ENCODE measurements at regions not wholly inside any gene's neighbourhood (a gene's known extent, or its start where the extent isn't known, plus 50 kb on each side); places are given as distances from the start of the nearest gene placed in this dataset.

DNA sequence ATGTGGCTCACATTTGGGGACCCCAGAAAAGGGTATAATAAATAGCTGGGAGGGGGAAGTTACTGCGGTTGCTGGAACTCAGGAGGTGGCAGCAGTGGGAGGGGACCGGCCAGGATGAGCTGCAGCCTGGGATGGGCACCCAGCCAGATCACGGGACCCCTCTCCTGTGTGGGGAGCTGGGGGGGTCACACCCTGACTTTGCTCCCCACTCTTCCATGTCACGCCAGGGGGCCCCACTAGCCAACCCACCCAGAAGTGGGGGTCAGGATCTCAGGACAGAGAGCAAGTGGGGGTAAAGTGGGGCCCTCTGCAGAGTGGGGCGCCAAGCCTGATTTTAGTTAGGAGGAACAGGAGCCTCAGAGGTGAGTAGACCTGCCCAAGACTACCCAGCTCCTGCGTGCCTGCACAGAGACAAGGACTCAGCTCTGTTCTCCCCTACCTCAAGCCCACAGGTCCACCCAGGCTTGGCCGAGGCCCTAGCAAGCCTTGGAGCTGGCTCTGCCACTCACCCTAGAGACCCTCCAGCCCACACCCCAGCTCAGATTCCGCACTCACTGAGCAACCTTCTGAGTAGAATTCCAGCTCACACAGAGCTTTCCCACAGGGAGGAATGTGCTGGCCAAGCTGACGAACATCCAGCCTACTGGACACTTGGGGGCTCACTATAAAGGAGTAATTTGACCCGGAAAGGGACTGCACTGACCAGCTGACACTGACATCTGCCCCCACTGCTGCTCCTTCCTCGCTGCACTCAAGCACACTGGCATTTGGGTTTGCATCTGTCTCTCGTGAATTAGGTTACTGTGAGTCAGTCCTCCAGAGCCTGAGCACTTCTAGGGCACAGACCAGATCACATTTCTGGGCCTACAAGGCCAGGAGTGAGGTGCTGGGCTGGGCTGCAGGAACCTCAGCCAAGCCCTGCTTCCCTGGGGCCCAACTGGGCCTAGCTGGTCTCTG lies 310.1 kb downstream of the C16orf95 start:
- ATAC-seq (no peak), DNase-seq (ENCODE audit: low read depth in 1 of 2, low spot score in 1 of 2) (no peak), FAIRE-seq (no peak)
- POLR2A ChIA-PET = no interaction called here
- 60% methylated on average over 12 of the region's 12 CpGs for WGBS (ENCODE audit: missing lambda C conversion rate)
- TF ChIP-seq JUN (IDR thresholded peaks at IDR 0.05) (no peak), SREBF2 (IDR thresholded peaks at IDR 0.05) (no peak), RAD21 (conservative IDR thresholded peaks at IDR 0.05 in 1 of 2, IDR thresholded peaks at IDR 0.05 in 1 of 2) (no peak), RCOR1 (IDR thresholded peaks at IDR 0.05; ENCODE audit: low read depth, low read length) (no peak), EP300 (IDR thresholded peaks at IDR 0.05) (no peak), EHMT2 (IDR thresholded peaks at IDR 0.05; ENCODE audit: low read depth) (no peak), CHD2 (IDR thresholded peaks at IDR 0.05; ENCODE audit: low read length, partially characterized antibody) (no peak), BHLHE40 (IDR thresholded peaks at IDR 0.05; ENCODE audit: low read depth, low read length) (no peak), HOXA7 (CRISPR knock-in tag; IDR thresholded peaks at IDR 0.05) (no peak), FOXS1 (CRISPR knock-in tag; IDR thresholded peaks at IDR 0.05) (no peak), CHD4 (IDR thresholded peaks at IDR 0.05; ENCODE audit: borderline replicate concordance) (no peak), ZSCAN20 (CRISPR knock-in tag; IDR thresholded peaks at IDR 0.05) (no peak), HES2 (IDR thresholded peaks at IDR 0.05) (no peak), MYC (IDR thresholded peaks at IDR 0.05; ENCODE audit: borderline replicate concordance, low read length) (no peak), HOXB5 (CRISPR knock-in tag; IDR thresholded peaks at IDR 0.05) (no peak), HOXB13 (CRISPR knock-in tag; IDR thresholded peaks at IDR 0.05; ENCODE audit: low read depth) (no peak)
- TF ChIP-seq, protein P1, sequence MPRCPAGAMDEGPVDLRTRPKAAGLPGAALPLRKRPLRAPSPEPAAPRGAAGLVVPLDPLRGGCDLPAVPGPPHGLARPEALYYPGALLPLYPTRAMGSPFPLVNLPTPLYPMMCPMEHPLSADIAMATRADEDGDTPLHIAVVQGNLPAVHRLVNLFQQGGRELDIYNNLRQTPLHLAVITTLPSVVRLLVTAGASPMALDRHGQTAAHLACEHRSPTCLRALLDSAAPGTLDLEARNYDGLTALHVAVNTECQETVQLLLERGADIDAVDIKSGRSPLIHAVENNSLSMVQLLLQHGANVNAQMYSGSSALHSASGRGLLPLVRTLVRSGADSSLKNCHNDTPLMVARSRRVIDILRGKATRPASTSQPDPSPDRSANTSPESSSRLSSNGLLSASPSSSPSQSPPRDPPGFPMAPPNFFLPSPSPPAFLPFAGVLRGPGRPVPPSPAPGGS (IDR thresholded peaks at IDR 0.05) = no peak
- TF ChIP-seq, protein P2, sequence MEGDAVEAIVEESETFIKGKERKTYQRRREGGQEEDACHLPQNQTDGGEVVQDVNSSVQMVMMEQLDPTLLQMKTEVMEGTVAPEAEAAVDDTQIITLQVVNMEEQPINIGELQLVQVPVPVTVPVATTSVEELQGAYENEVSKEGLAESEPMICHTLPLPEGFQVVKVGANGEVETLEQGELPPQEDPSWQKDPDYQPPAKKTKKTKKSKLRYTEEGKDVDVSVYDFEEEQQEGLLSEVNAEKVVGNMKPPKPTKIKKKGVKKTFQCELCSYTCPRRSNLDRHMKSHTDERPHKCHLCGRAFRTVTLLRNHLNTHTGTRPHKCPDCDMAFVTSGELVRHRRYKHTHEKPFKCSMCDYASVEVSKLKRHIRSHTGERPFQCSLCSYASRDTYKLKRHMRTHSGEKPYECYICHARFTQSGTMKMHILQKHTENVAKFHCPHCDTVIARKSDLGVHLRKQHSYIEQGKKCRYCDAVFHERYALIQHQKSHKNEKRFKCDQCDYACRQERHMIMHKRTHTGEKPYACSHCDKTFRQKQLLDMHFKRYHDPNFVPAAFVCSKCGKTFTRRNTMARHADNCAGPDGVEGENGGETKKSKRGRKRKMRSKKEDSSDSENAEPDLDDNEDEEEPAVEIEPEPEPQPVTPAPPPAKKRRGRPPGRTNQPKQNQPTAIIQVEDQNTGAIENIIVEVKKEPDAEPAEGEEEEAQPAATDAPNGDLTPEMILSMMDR (IDR thresholded peaks at IDR 0.05) = no peak
- CTCF ChIA-PET = interaction anchor here (1.1 to 3.0 kb wide), 6 partner anchors 10 to 444 kb away, joined by 3 to 12 read pairs (median 4); no protein-coding TSS in a partner anchor
- Histone ChIP-seq H3K4me2 (no peak overlapping the region), H3K4me3 (no peak overlapping the region), H3K9me3 (no peaks in the 10 kb centered on the region), H3K4me1 (no peaks in the 10 kb centered on the region), H3K27ac (no peak overlapping the region)

DNA sequence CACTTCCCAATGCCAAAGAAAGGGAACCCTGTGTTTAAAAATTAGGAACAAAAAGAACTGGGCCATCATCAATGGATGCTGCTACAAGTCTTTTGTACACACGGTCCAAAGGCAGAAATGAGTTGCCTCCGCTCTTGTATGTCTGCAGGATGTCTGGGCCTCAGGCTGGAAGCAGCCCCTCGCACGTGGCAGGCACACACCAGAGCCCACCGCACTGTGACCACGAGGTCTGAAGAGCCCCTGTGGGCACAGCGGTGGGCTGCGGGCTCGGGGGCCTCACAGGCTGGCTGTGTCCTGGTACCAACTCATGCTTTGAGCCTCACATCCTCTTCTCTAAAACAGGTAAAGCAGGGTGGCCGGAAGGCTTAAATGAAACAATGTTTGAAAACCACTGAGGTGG lies 309.3 kb downstream of the C16orf95 start:
- POLR2A ChIA-PET = no interaction called here
- no peak overlapping the region for H3K4me2 ChIP-seq
- no peak for TF ChIP-seq MAFK (IDR thresholded peaks at IDR 0.05; ENCODE audit: partially characterized antibody)
- no peak for TF ChIP-seq CHD4 (IDR thresholded peaks at IDR 0.05; ENCODE audit: borderline replicate concordance)
- no peak for TF ChIP-seq JUNB (IDR thresholded peaks at IDR 0.05)
- TF ChIP-seq, protein P3, sequence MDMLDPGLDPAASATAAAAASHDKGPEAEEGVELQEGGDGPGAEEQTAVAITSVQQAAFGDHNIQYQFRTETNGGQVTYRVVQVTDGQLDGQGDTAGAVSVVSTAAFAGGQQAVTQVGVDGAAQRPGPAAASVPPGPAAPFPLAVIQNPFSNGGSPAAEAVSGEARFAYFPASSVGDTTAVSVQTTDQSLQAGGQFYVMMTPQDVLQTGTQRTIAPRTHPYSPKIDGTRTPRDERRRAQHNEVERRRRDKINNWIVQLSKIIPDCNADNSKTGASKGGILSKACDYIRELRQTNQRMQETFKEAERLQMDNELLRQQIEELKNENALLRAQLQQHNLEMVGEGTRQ (IDR thresholded peaks at IDR 0.05) = no peak
- TF ChIP-seq ZSCAN20 (CRISPR knock-in tag; IDR thresholded peaks at IDR 0.05) = no peak
- no peak for TF ChIP-seq SMC3 (IDR thresholded peaks at IDR 0.05)
- TF ChIP-seq EHMT2 (IDR thresholded peaks at IDR 0.05; ENCODE audit: low read depth) = no peak
- no peak for TF ChIP-seq RNF2 (IDR thresholded peaks at IDR 0.05; ENCODE audit: borderline replicate concordance, low read depth)
- TF ChIP-seq RFX5 (IDR thresholded peaks at IDR 0.05) = no peak
- TF ChIP-seq FOSL2 (IDR thresholded peaks at IDR 0.05) = no peak
- TF ChIP-seq FOSL2 (CRISPR knock-in tag; IDR thresholded peaks at IDR 0.05) = no peak
- TF ChIP-seq ZFP36 (IDR thresholded peaks at IDR 0.05; ENCODE audit: borderline replicate concordance, partially characterized antibody) = no peak
- TF ChIP-seq RARB (CRISPR knock-in tag; IDR thresholded peaks at IDR 0.05) = no peak
- TF ChIP-seq KDM5A (IDR thresholded peaks at IDR 0.05) = no peak
- TF ChIP-seq NPAS2 (CRISPR knock-in tag; IDR thresholded peaks at IDR 0.05; ENCODE audit: borderline replicate concordance) = no peak
- TF ChIP-seq ATOH8 (CRISPR knock-in tag; IDR thresholded peaks at IDR 0.05; ENCODE audit: low read depth) = no peak
- no peak for TF ChIP-seq HOXA7 (CRISPR knock-in tag; IDR thresholded peaks at IDR 0.05)
- no peak for TF ChIP-seq NR3C1 (IDR thresholded peaks at IDR 0.05)
- TF ChIP-seq MYC (IDR thresholded peaks at IDR 0.05; ENCODE audit: borderline replicate concordance, low read length) = no peak
- no peak for TF ChIP-seq HEYL (CRISPR knock-in tag; IDR thresholded peaks at IDR 0.05)
- TF ChIP-seq MAZ (IDR thresholded peaks at IDR 0.05; ENCODE audit: borderline replicate concordance, low read depth, low read length) = no peak
- no peak overlapping the region for H3K4me3 ChIP-seq
- WGBS (ENCODE audit: missing lambda C conversion rate) = 68% methylated on average over 10 of the region's 10 CpGs
- H3K27ac ChIP-seq = no peak overlapping the region
- ATAC-seq (no peak), DNase-seq (ENCODE audit: low read depth in 1 of 2, low spot score in 1 of 2) (no peak), FAIRE-seq (no peak)
- no peaks in the 10 kb centered on the region for H3K4me1 ChIP-seq
- CTCF ChIA-PET = interaction anchor here (1.8 to 3.0 kb wide), 2 partner anchors 10 to 20 kb away, joined by 4 to 12 read pairs; no protein-coding TSS in a partner anchor
- H3K9me3 ChIP-seq = no peaks in the 10 kb centered on the region

All from A549 (cell line).